Cerebellar cortex (tissue), 1 donor: ENCODE measurements at regions not wholly inside any gene's neighbourhood (a gene's known extent, or its start where the extent isn't known, plus 50 kb on each side); places are given as distances from the start of the nearest gene placed in this dataset.
A peak's percentile ranks its signal among the peaks of the same experiment; 100 is the strongest.
"Not testable (repeated sequence)": the region's sequence is repeated elsewhere in the genome, so short reads cannot be mapped to it uniquely, and the experiment has no call there.

ENCODE experiments used
- DNase-seq: peaks from one replicate; pipeline ENCODE4 v3.0.0-alpha.2; 2015; ENCODE audit warnings: low spot score

DNA sequence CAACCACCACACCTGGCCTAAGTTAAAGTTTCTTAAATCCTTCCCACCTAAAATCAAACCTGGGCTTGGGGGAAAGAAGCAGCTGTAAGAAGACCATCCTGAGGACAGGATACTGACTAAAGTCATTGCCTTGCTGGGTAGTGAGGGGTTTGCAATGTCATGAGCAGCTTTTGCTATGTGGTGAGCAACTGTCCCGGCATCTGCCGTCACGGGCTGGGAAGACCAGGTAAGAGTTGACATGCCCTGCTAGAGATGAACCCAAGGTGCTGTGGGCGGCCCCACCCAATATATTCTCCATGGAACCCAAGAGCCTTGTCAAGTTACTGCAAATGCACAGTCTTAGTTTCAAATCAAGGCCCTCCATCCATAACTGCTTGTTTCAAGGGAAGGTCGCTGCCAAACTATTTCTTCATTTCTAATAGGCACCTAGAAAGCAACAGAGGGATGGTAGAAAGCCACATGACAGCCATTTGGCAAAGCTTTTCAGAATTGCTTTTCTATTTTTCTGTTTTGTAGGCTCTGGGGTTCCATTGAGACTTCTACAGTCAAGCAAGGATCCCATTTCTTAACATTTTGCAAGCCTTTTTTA, 357.8 kb upstream of the JARID2 start:
- DNase-seq: no peak

DNA sequence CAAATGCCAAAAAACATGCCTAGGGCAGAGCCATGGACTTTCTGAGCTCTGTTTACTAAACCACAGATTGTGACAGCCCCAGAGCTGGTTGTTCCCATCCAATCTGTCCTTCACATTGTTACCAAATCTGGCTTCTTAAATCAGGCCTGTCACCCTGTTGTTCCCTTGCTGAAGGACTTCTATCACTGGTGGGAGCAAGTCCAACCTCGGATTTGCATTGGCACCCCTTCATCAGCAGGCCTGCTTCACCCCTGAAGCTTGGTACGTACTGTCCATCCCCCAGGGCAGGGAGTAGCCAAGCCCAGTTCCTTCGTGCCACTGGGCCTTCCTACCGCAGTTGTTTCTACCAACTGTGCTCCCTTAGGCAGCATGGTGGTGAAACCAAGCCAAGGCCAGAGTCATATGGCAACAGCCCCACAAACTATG, 357.3 kb upstream of the JARID2 start:
- peak; percentile 89 for DNase-seq

DNA sequence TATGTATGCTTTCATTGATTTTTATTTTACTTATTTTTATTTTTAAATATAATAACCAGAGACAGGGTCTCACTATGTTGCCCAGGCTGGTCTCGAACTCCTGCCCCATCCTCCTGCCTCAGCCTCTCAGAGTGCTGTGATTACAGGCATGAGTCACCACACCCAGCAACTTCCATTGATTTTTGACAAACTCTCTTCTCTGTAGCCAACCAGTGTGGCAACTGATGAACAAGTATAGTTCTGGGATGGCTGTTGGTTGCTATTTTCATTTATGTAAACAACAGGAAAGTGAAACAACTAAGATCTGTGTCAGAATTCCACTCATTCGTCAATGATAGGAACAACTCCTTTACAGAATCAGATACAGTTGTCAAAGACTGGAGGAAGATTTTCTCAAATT, 356.7 kb upstream of the JARID2 start:
- DNase-seq: no peak

DNA sequence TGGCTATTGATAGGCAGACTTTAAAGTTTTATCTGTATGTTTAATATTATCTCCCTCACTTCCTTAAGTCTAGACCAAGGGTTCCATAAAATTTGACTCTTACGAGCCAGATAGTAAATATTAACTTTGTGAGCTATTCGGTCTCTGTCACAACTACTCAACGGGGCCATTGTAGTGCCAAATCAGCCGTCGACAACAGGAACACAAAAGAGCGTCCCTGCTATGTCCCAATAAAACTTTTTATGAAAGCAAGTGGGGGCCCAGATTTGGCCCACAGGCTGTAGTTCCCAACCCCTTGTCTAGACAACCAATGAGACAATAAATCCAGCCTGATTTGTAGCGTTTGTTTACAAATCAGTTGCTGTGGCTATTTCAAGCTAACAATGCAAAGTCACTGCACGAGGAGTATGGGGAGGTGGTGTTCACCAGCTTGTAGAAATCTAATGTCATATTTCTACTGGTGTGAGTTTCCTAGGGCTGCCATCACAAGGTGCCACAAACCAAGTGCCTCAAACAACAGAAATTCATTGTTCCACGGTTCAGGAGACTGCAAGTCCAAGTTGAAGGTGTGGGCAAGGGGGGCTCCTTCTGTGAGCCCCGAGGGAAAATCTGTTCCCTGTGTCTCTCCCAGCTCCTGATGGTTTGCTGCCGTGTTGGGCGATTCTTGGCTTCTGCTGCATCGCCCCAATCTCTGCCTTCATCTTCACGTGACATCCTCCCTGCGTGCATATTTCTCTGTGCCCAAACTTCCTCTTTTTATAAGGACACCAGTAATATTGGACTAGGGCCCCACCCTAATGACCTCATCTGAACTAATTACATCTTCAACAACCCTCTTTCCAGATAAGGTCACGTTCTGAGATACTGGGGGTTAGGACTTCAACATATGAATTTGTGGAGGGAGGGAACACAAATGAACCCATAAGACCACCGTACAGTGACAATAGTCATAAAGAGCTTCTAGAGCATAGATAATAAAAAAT, 356.0 kb upstream of the JARID2 start:
- DNase-seq: no peak

DNA sequence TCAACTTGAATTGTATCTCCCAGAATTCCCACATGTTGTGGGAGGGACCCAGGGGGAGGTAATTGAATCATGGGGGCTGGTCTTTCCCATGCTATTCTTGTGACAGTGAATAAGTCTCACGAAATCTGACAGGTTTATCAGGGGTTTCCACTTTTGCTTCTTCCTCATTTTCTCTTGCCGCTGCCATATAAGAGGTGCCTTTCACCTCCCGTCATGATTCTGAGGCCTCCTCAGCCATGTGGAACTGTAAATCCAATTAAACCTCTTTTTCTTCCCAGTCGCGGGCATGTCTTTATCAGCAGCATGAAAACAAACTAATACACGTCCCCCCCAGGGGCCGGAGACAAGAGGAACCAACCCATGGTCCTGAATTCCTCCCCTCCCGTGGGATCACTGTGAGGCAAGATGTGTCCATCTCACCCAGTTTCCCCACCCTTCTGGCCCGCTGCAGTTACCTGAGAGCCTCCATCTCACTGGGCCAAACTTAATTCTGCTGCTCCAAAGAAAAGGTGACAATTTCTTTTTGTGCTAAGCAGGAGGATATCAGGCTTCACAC, 354.0 kb upstream of the JARID2 start:
- not testable (repeated sequence) for DNase-seq

DNA sequence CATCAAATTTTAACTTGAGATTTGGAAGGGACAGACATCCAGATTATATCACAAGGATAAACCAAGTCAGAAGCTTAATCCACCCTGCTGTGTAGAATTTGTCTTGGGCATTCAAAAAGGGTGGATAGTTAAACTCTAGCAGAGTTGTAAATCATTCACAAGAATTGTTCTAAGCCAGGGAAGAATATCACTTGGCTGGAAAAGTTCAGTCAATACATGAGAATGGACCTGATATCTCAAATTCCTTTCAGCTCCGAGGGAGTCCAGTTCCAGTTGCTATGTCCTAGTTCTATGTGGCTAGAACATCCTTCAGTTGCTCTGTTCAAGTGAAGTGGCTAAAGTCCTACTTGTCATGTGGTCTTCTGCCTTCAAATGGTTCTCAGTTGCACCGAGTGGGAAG, 351.8 kb upstream of the JARID2 start:
- DNase-seq: no peak

DNA sequence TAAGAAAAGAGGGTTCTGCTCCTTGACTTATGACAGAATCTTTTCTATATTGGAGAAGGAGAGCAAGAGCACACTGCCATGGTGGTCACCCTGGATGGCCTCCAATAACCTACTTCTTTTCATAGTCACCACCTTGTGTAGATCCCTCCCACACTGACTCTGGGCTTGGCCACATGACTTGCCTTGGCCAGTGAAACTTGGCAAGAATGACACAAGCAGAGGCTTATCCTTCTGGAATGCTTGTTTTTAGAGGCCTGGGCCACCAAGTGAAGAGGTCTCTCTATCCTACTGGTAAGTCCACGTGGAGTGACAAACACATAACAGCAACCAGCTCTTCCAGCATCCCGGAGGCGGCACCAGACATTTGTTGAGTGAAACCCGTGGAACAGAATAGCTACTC, 349.4 kb upstream of the JARID2 start:
- DNase-seq: no peak

DNA sequence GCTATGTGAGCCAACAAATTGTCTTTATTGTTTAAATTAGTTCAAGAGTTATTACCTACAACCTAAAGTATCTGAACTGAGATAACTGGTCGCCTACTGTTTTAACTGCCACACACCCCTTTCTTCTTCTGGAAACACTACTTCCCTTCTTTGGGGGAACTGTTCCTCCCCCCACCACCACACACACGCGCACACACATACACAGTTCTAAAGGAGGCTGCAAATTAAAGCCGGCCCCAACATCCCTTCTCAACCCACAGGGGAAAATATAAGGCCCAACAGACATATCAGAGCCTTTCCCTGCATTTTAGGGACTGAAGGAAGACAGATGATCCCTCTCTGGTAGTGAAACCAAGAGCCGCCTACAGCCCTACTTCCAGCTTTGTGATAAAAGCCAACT, 348.0 kb upstream of the JARID2 start:
- DNase-seq: no peak

DNA sequence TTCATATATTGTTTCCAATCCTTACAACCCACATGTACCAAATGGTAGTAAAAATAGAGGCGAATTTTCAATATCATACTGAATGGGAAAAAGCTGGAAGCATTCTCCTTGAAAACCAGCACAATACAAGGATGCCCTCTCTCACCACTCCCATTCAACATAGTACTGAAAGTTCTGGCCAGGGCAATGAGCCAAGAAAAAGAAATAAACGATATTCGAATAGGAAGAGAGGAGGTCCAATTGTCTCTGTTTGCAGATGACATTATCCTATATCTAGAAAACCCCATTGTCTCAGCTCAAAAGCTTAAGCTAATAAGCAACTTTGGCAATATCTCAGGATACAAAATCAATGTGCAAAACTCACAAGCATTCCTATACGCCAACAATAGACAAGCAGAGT, 346.4 kb upstream of the JARID2 start:
- DNase-seq: not testable (repeated sequence)

DNA sequence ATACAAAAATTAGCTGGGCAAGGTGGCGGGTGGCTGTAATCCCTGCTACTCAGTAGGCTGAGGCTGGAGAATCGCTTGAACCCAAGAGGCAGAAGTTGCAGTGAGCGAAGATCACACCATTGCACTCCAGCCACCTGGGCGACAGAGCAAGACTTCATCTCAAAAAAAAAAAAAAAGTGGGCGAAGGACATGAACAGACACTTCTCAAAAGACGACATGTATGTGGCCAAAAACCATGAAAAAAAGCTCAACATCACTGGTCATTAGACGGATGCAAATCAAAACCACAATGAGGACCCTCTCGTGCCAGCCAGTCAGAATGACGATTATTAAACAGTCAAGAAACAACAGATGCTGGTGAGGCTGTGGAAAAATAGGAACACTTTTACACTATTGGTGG, 344.9 kb upstream of the JARID2 start:
- DNase-seq: no peak

DNA sequence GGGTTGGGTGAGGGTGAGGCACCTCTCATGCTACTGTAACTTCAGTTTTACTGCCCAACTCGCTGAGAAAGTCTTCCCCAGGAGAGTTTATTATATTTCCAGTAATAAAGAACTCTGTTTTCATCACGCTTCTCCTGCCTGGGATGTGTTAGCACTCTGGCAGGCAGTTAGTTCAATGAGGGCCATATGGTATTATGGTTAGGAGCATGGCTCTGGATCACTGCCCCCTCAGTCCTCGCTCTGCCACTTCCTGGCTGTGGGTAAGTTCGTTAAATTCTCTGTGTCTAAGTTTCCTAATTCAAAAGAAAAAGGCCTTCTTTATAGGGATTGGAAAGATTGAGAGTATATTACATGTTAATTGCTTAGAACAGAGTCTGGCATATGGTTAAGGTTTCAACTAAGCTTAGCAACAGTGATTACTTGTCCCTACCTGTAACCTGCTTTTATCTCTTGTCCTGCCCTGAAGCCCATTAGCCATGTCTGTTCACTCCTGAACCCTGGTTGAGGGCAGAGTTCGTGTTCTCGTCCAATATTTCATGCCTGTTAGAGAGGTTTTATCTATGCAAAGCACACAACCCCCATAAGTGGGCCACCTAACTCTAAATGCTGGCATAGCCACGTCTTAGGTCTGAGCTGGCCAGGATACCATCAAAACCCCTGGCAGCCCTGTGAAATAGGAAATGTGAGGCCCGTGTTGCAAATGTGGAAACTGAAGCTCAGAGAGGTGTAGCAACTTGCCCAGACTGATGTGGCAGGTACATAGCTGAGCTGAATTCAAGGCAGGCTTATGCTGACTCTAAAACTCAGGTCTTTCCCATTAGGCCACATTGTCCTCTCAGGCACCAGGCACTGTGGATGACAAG, 342.5 kb upstream of the JARID2 start:
- peak; percentile 47 for DNase-seq

DNA sequence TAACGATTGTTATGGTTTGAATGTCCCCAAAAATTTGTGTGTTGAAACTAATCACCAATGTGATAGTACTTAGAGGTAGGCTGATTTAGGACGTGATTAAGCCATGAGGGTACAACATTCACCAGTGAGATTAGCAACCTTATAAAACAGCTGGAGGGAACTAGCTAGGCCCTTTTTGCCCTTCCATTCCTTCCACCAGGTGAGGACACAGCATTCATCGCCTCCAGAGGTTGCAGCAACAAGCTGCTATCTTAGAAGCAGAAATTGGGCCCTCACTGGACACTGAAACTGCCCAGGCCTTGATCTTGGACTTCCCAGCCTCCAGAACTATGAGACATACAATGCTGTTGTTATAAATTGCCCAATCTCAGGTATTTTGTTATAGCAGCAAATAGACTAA, 340.7 kb upstream of the JARID2 start:
- no peak for DNase-seq

DNA sequence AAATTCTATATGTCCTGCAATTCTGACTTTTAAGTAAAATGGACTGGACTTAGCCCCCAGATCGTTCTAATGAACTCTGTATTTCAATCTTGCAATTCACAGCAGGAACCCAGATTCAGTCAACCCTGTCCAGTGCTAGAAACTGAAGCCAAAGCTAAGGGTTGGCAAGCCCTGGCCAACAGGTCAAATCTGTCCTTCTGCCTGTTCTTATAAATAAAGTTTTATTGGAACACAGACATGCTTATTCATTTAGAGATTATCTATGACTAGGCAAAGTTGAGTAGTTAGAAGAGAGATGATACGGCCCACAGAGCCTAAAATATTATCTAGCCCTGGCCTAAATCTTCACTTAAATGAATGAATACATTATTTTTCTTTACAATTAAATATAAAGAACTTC, 339.2 kb upstream of the JARID2 start:
- no peak for DNase-seq

DNA sequence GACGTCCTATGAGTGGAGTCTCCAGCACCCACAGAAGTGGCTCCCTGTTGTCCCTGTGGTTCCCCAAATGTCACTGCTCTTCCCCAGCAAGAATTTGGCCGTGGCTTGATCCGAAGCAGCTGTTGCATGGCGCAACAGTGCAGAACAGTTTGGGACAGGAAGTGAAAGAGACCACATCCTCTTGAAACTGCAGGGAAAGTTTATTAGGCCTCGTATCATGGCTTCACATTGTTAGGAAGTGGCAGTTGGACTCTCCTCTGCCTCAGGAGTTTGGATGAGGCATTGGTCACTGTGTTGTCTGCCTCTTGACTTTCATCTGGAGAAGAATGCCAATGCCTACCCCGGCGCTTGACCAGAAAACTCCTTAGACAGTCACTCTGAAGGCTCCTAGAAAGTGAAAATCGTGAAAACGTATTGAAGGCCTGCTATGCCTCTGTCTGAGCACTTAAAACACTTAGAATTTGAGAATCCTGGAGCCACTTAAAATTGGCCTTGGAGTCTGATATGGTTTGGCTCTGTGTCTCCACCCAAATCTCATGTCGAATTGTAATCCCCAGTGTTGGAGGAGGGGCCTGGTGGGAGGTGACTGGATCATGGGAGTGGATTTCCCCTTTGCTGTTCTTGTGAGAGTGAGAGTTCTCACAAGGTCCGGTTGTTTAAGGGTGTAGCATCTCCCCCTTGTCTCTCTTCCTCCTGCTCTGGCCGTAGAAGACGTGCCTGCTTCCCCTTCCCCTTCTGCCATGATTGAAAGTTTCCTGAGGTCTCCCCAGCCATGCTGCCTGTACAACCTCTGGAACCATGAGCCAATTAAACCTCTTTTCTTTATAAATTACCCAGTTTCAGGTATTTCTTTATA, 334.9 kb upstream of the JARID2 start:
- no peak for DNase-seq

DNA sequence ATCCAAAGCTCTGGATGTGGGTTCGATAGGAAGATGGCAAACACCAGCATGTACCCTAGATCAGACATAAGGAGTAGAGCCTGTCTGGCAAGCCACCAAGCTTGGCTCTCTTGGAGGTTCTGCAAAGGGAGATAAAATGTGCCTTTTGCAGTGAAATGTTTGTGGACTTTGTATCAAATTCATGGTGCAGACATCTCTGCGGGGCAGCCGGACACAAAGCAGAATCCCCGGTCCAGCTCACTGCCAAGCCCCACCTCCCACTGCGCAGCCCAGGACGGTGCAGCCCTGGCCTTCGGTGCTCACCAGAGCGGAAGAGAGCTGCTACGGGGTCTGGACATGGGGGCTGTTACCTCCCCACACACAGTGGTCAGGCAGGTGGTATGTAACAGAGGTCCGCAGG, 333.6 kb upstream of the JARID2 start:
- no peak for DNase-seq

DNA sequence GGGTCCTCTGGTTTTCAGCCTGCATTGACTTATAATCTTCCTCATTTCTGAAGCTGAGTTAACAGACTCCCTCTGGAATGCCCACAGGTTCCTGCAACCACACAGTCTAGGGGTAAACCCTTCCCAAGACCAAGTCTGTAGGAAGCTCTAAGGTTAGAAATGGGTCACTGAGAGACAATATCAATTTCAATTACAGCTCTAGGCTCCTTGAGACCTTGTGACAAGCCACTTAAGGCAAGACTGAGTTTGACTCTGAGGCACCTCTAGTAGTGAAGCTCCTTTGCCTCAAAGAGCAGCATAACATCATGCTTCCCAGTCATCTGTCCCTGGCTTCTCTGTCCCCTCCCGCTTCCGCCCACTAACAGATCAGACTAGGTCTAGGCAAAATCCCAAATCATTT, 333.2 kb upstream of the JARID2 start:
- no peak for DNase-seq

DNA sequence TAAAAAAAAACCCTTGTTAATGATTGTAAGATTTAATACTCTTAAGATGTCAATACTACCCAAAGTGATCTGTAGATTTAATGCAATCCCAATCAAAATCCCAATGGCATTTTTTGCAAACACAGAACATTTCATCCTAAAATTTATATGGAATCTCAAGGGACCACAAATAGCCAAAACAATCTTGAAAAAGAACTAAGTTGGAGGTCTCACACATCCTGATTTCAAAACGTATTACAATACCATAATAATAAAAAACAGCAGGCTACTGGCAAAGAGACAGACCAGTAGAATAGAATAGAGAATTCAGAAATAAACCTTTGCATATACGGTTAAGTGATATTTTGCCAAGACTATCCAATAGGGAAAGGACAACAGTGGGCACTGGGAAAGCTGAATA, 331.9 kb upstream of the JARID2 start:
- no peak for DNase-seq

DNA sequence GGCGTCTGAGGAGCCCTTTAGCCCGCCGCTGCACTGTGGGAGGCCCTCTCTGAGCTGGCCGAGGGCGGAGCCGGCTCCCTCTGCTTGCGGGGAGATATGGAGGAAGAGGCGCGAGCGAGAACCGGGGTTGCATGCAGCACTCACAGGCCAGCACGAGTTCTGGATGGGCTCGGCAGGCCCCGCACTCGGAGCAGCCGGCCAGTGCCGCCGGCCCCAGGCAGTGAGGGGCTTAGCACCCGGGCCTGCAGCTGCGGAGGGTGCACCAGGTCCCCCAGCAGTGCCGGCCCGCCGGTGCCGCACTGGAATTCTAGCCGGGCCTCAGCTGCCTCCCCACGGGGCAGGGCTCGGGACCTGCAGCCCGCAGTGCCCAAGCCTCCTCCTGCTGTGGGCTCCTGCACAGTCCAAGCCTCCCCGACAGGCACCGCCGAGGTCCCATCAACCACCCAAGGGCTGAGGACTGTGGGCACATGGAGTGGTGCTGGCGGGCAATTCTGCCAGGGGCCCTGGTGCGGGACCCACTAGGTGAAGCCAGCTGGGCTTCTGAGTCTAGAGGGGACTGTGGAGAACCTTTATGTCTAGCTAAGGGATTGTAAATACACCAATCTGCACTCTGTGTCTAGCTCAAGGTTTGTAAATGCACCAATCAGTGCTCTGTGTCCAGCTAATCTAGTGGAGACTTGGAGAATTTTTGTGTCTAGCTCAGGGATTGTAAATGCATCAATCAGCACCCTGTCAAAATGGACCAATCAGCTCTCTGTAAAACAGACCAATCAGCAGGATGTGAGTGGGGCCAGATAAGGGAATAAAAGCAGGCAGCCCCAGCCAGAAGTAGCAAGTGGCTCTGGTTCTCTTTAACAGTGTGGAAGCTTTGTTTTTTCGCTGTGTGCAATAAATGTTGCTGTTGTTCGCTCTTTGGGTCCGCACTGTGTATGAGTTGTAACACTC, 329.7 kb upstream of the JARID2 start:
- DNase-seq: no peak

DNA sequence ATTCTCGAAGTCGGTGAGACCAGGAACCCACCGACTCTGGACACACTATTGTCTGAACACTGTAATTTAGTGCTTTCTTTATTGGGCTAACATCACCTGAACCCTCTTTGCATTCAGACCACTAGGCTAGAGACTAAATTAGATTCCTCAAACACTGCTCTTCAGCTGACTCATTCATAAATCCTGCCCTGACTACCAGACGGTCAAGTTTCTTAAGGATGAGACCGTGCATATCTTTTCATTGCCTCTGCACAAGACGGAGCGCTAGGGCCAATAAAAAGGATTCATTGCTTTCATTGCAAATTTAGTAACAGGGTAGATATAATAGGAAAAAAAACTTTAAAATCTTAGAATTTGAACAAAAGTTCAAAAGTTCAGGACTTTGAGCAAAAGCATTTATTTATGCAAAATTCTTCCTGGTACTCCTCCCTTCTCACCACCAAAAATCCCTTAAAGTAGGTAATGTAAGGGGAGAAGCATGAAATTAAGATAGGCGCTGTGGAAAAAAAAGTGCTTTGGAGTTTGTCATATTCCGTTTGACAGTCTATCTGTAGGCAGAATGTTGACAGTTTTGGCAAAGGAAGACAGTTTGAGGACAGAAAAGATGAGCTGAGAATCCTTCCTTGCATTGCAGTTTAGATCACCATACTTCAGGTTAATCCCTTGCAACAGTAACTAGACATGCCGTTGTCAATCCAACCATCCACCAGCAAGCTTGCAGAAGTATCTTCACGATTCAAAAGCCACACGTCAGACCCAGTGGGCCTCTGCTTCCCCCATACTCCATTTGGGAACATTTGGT, 328.6 kb upstream of the JARID2 start:
- no peak for DNase-seq
